ENCODE measurements at regions not wholly inside any gene's neighbourhood (a gene's known extent, or its start where the extent isn't known, plus 50 kb on each side); places are given as distances from the start of the nearest gene placed in this dataset.

DNA sequence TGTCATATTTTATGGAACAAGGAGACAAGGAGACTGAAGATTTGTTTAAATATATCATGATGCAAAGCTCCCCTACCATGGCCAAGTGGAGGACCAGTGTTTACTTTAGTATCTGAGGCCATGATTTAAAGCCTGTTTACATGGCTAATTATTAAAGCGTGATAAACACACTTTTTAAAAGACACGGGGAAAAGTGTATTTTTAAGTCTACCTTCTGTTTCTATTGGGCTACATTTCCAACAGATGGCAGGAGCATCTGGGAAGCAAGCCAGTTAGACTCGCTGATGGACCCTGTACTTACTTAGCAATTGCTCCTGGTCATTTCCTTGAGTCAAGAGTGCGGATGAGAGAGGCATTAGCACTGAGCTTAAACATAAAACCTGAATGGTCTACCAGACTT lies 480.3 kb upstream of the SEMA6A start:
- no peak for TF ChIP-seq CTCF (IDR thresholded peaks at IDR 0.05)
- POLR2A ChIA-PET, result no interaction called here
- no peaks in the 10 kb centered on the region for H3K4me1 Mint-ChIP-seq (ENCODE audit: low read depth)
- H3K9me3 Mint-ChIP-seq, result no peaks in the 10 kb centered on the region
- CTCF ChIA-PET, result no interaction called here
- no peaks in the 10 kb centered on the region for H3K27me3 Mint-ChIP-seq
- no peak overlapping the region for H3K27ac Mint-ChIP-seq
- ATAC-seq, result no peak
- no peak for DNase-seq
- H3K36me3 Mint-ChIP-seq (ENCODE audit: low read depth), result no peaks in the 10 kb centered on the region
- intact Hi-C loops (cut with micrococcal nuclease), result no loop called here
- H3K4me3 Mint-ChIP-seq, result no peak overlapping the region

DNA sequence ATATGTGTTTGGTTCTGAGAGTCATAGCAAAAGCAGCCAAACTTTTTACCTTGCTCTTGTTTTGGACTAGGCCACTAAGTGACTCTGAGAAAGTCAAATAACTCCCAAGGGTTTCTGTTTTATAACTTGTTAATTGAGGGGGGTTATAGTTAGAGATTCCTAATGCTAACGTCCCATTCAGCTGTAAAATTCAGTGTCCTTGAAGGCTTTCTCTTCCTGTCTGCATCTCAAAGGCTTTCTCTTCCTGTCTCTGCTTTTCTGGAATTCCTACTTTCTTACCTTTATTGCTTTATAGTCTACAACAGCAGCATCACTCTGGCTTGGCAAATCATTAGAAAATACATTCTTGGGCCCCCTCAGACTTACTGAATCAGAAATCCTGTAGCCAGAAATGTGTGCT lies 479.5 kb upstream of the SEMA6A start:
- ATAC-seq (no peak), DNase-seq (no peak)
- no peaks in the 10 kb centered on the region for H3K4me1 Mint-ChIP-seq (ENCODE audit: low read depth)
- intact Hi-C loops (cut with micrococcal nuclease), result no loop called here
- H3K27me3 Mint-ChIP-seq, result no peaks in the 10 kb centered on the region
- no peak overlapping the region for H3K27ac Mint-ChIP-seq
- H3K4me3 Mint-ChIP-seq, result no peak overlapping the region
- no peaks in the 10 kb centered on the region for H3K9me3 Mint-ChIP-seq
- CTCF ChIA-PET, result no interaction called here
- POLR2A ChIA-PET, result no interaction called here
- no peaks in the 10 kb centered on the region for H3K36me3 Mint-ChIP-seq (ENCODE audit: low read depth)
- no peak for TF ChIP-seq CTCF (IDR thresholded peaks at IDR 0.05)

- H3K4me1 Mint-ChIP-seq (ENCODE audit: low read depth), result no peaks in the 10 kb centered on the region
- H3K27me3 Mint-ChIP-seq, result no peaks in the 10 kb centered on the region
- no peaks in the 10 kb centered on the region for H3K9me3 Mint-ChIP-seq
- TF ChIP-seq CTCF (IDR thresholded peaks at IDR 0.05), result no peak
- H3K36me3 Mint-ChIP-seq (ENCODE audit: low read depth), result no peaks in the 10 kb centered on the region
- POLR2A ChIA-PET, result interaction anchor here (0.7 kb wide), 1 partner anchor 15 kb away, joined by 3 read pairs; no protein-coding TSS in a partner anchor
- CTCF ChIA-PET, result no interaction called here
- DNase-seq (no peak), ATAC-seq (no peak)
- H3K27ac Mint-ChIP-seq, result no peak overlapping the region
- intact Hi-C loops (cut with micrococcal nuclease), result no loop called here
- H3K4me3 Mint-ChIP-seq, result no peak overlapping the region
These were observed 467.4 kb upstream of the SEMA6A start for GRCh38 chr5:117041926-117042595.

GRCh38 chr5:117039035-117039434 lies 464.4 kb upstream of the SEMA6A start:
- ChIA-PET CTCF (no interaction called here), POLR2A (no interaction called here)
- Mint-ChIP-seq H3K9me3 (no peaks in the 10 kb centered on the region), H3K4me3 (no peak overlapping the region), H3K27me3 (no peaks in the 10 kb centered on the region), H3K36me3 (ENCODE audit: low read depth) (no peaks in the 10 kb centered on the region), H3K27ac (no peak overlapping the region), H3K4me1 (ENCODE audit: low read depth) (no peaks in the 10 kb centered on the region)
- DNase-seq (no peak), ATAC-seq (no peak)
- intact Hi-C loops (cut with micrococcal nuclease), result no loop called here
- TF ChIP-seq CTCF (IDR thresholded peaks at IDR 0.05), result no peak

DNA sequence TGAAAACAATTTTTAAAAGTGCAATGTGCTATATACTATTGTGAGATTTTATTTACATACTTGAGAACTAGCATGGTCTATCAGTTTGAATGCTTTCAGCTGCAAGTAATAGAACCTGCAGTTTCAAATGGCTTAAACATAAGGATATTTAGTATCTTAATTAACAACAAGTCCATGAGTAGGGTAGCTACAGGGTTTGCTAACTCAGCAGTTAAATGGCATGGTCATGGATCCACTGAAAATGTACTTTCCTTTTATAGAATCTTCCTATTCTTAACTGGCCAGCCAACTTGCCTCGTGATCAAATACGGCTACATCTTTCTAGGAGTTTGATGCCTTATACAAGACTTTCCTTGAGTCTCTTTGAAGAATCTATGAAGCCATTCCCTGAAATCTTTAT lies 452.8 kb upstream of the SEMA6A start:
- POLR2A ChIA-PET, result no interaction called here
- CTCF ChIA-PET, result no interaction called here
- no peaks in the 10 kb centered on the region for H3K4me1 Mint-ChIP-seq (ENCODE audit: low read depth)
- H3K36me3 Mint-ChIP-seq (ENCODE audit: low read depth), result no peaks in the 10 kb centered on the region
- no peaks in the 10 kb centered on the region for H3K27me3 Mint-ChIP-seq
- DNase-seq (no peak), ATAC-seq (no peak)
- H3K27ac Mint-ChIP-seq, result no peak overlapping the region
- H3K4me3 Mint-ChIP-seq, result no peak overlapping the region
- H3K9me3 Mint-ChIP-seq, result no peaks in the 10 kb centered on the region
- intact Hi-C loops (cut with micrococcal nuclease), result no loop called here
- TF ChIP-seq CTCF (IDR thresholded peaks at IDR 0.05), result no peak
